Endothelial cell of umbilical vein (primary cell): ENCODE measurements at regions not wholly inside any gene's neighbourhood (a gene's known extent, or its start where the extent isn't known, plus 50 kb on each side); places are given as distances from the start of the nearest gene placed in this dataset.

Source experiments
- BruUV-seq: library from RNA; stranded (reverse); fragments of 400-500 nt; replicated peaks from 2 replicates; lab custom pipeline; 2021; lab: Mats Ljungman, UMichigan
- CTCF ChIA-PET: fragments of 300-600, 350-600 bp; sonication (Branson Sonifier 250); formaldehyde crosslinking; loops from one replicate; lab custom pipeline; 2021; ENCODE audit warnings: antibody characterized with exemption, inconsistent platforms; lab: Charles Lee
- POLR2A ChIA-PET: fragments of 300-600, 350-600 bp; sonication (Branson Sonifier 250); formaldehyde crosslinking; loops from one replicate; lab custom pipeline; 2021; ENCODE audit warnings: antibody characterized with exemption, inconsistent platforms; lab: Charles Lee
- DNase-seq: peaks from one replicate; pipeline ENCODE4 v3.0.0-alpha.2; 2011; ENCODE audit warnings: low read depth, low spot score
- FAIRE-seq: peaks from 2 replicates; lab custom pipeline; 2011; peaks lifted over from hg19 to GRCh38; lab: Jason Lieb, UNC
- H2AFZ ChIP-seq: 2 replicates; pipeline ENCODE4 v1.6.0; 2012; ENCODE audit warnings: low read depth, low read length, control low read depth, inconsistent platforms
- H3K27ac ChIP-seq: 2 replicates; pipeline ENCODE4 v1.5.1; 2011; ENCODE audit warnings: low read depth, mild to moderate bottlenecking, control low read depth, low read length, moderate library complexity; ENCODE audit not compliant: insufficient read depth
- H3K27me3 ChIP-seq, 2 experiments: 2 replicates each; pipeline versions ENCODE4 v1.6.0 to v1.6.1; 2011; ENCODE audit warnings: low read length in 2 of 2, mixed read lengths in 1 of 2; ENCODE audit not compliant: control insufficient read depth in 2 of 2, insufficient read depth in 2 of 2
- H3K36me3 ChIP-seq, 2 experiments: 2 replicates in 1 of 2; 3 replicates in 1 of 2; pipeline ENCODE4 v1.5.1; 2011; ENCODE audit warnings: low read length in 2 of 2, mild to moderate bottlenecking in 1 of 2, moderate library complexity in 1 of 2; ENCODE audit not compliant: control insufficient read depth in 2 of 2, insufficient read depth in 2 of 2; ENCODE audit errors: extremely low read depth in 1 of 2
- H3K4me1 ChIP-seq: 3 replicates; pipeline ENCODE4 v1.5.1; 2011; ENCODE audit warnings: mild to moderate bottlenecking, low read length; ENCODE audit not compliant: control insufficient read depth, insufficient read depth; ENCODE audit errors: extremely low read depth
- H3K4me2 ChIP-seq: 2 replicates; pipeline ENCODE4 v1.6.1; 2011; ENCODE audit warnings: low read length, control low read depth, mixed read lengths; ENCODE audit not compliant: insufficient read depth
- H3K4me3 ChIP-seq, 3 experiments: fragments of 200-600 bp in 1 of 3; sonication (generic), shearing (Covaris generic) in 1 of 3; replicated peaks in 1 of 3; 2 replicates each; pipeline ENCODE4 v1.5.1; 2011 to 2016; ENCODE audit warnings: control low read depth in 3 of 3, low read length in 3 of 3, mild to moderate bottlenecking in 2 of 3, inconsistent platforms in 1 of 3, low read depth in 1 of 3, moderate library complexity in 1 of 3; ENCODE audit not compliant: insufficient read depth in 1 of 3
- H3K79me2 ChIP-seq: 2 replicates; pipeline ENCODE4 v1.6.0; 2012; ENCODE audit warnings: low read length, inconsistent platforms; ENCODE audit not compliant: control insufficient read depth, insufficient read depth
- H3K9ac ChIP-seq: replicated peaks from 2 replicates; pipeline ENCODE3; 2011; ENCODE audit warnings: low read length, control low read depth; ENCODE audit not compliant: insufficient read depth; ENCODE audit errors: extremely low read depth
- H3K9me1 ChIP-seq: replicated peaks from 3 replicates; pipeline ENCODE4 v1.6.0; 2011; ENCODE audit warnings: mild to moderate bottlenecking, low read length; ENCODE audit not compliant: control insufficient read depth, insufficient read depth; ENCODE audit errors: extremely low read depth
- H3K9me3 ChIP-seq: replicated peaks from 2 replicates; pipeline ENCODE4 v1.5.1; 2012; ENCODE audit warnings: low read length, inconsistent platforms; ENCODE audit not compliant: control insufficient read depth, insufficient read depth
- H4K20me1 ChIP-seq: replicated peaks from 2 replicates; pipeline ENCODE3; 2011; ENCODE audit warnings: mild to moderate bottlenecking, low read length; ENCODE audit not compliant: control insufficient read depth, insufficient read depth; ENCODE audit errors: extremely low read depth
- EZH2 ChIP-seq: IDR thresholded peaks from 2 replicates; pipeline ENCODE4 v1.6.1; 2012; ENCODE audit warnings: borderline replicate concordance, low read depth, mild to moderate bottlenecking, moderate library complexity, low read length, inconsistent platforms; ENCODE audit not compliant: severe bottlenecking
- FOS ChIP-seq: IDR thresholded peaks from 2 replicates; pipeline ENCODE4 v1.6.1; 2011; ENCODE audit warnings: mild to moderate bottlenecking, low read length, moderate library complexity, borderline replicate concordance; ENCODE audit not compliant: insufficient read depth
- GATA2 ChIP-seq: IDR thresholded peaks from 2 replicates; pipeline ENCODE4 v1.7.0; 2011; ENCODE audit warnings: low read depth, mild to moderate bottlenecking, moderate library complexity, mixed read lengths, low read length; ENCODE audit not compliant: insufficient read length, insufficient read depth
- JUN ChIP-seq: IDR thresholded peaks from 2 replicates; pipeline ENCODE4 v1.6.1; 2011; ENCODE audit warnings: borderline replicate concordance, low read depth; ENCODE audit not compliant: insufficient read length, insufficient read depth
- MYC ChIP-seq: IDR thresholded peaks from one replicate; pipeline ENCODE4 v1.6.1; 2011; ENCODE audit warnings: mild to moderate bottlenecking, low read depth, low read length
- POLR2A ChIP-seq: IDR thresholded peaks from 2 replicates; pipeline ENCODE4 v1.6.1; 2012; ENCODE audit warnings: low read depth, mild to moderate bottlenecking, control low read depth, low read length
- POLR2AphosphoS5 ChIP-seq: IDR thresholded peaks from 2 replicates; pipeline ENCODE4 v1.6.1; 2012; ENCODE audit warnings: low read depth, mild to moderate bottlenecking, control low read depth, low read length, moderate library complexity; ENCODE audit not compliant: insufficient read depth
- dilution Hi-C: fragments of 300-500 bp; cut with MboI; formaldehyde crosslinking; loops from one replicate; pipeline ENCODE4 v1.15.0; 2019; ENCODE audit warnings: low sequenced_read_pairs; ENCODE audit not compliant: extremely low pct_ligation_motif_present
- intact Hi-C: fragments of 100-400 bp; cut with micrococcal nuclease; formaldehyde crosslinking; loops from one replicate; pipeline ENCODE4 v1.10.0; 2022
- TF ChIP-seq, protein P1 (sequence below): IDR thresholded peaks from 2 replicates; pipeline ENCODE4 v1.6.1; 2011; ENCODE audit not compliant: insufficient read depth, insufficient read length
- TF ChIP-seq, protein P2 (sequence below), 2 donors: IDR thresholded peaks; 1 replicate in 1 of 2; 2 replicates in 1 of 2; pipeline ENCODE4 v1.5.1; 2011; ENCODE audit warnings: low read length in 2 of 2, mild to moderate bottlenecking in 2 of 2, moderate library complexity in 2 of 2, control low read depth in 1 of 2, inconsistent platforms in 1 of 2, low read depth in 1 of 2; ENCODE audit not compliant: insufficient read depth in 1 of 2; ENCODE audit errors: extremely low read depth in 1 of 2

DNA sequence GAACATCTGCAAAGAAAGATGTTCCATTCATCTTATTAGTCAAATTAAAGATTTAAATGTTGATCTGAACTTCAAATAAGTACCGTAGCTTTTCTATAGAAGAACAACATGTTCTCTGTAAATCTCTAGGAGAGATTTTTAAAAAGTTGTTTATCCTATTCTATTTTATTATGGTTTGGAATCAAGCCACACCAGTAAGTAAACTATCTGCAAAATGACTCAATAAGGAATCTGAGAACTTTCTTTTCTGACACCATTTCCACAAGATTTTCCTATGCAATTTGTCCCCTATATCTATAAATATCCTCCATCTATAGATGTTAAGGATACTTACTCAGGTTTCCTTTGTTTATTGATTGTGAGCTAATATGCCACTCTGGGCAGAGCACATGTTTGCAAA lies 736.6 kb downstream of the CBLN2 start:
- ChIA-PET POLR2A (no interaction called here), CTCF (no interaction called here)
- Histone ChIP-seq H3K9ac (no peak overlapping the region), H3K27ac (no peak overlapping the region), H3K79me2 (no peaks in the 10 kb centered on the region), H4K20me1 (no peaks in the 10 kb centered on the region), H3K4me2 (no peak overlapping the region), H3K9me1 (no peaks in the 10 kb centered on the region), H3K36me3 (no peaks in the 10 kb centered on the region), H2AFZ (no peak overlapping the region), H3K4me1 (no peaks in the 10 kb centered on the region), H3K4me3 (no peak overlapping the region), H3K27me3 (no peaks in the 10 kb centered on the region), H3K9me3 (no peaks in the 10 kb centered on the region)
- dilution Hi-C loops (no loop called here), intact Hi-C loops (no loop called here)
- FAIRE-seq: no peak
- DNase-seq: no peak
- no TSS peak for BruUV-seq
- no peak for TF ChIP-seq JUN
- no peak for TF ChIP-seq FOS
- TF ChIP-seq GATA2: no peak
- TF ChIP-seq, protein P1, sequence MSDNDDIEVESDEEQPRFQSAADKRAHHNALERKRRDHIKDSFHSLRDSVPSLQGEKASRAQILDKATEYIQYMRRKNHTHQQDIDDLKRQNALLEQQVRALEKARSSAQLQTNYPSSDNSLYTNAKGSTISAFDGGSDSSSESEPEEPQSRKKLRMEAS: no peak
- no peak for TF ChIP-seq POLR2AphosphoS5
- TF ChIP-seq MYC: no peak
- TF ChIP-seq EZH2: no peak
- TF ChIP-seq, protein P2, sequence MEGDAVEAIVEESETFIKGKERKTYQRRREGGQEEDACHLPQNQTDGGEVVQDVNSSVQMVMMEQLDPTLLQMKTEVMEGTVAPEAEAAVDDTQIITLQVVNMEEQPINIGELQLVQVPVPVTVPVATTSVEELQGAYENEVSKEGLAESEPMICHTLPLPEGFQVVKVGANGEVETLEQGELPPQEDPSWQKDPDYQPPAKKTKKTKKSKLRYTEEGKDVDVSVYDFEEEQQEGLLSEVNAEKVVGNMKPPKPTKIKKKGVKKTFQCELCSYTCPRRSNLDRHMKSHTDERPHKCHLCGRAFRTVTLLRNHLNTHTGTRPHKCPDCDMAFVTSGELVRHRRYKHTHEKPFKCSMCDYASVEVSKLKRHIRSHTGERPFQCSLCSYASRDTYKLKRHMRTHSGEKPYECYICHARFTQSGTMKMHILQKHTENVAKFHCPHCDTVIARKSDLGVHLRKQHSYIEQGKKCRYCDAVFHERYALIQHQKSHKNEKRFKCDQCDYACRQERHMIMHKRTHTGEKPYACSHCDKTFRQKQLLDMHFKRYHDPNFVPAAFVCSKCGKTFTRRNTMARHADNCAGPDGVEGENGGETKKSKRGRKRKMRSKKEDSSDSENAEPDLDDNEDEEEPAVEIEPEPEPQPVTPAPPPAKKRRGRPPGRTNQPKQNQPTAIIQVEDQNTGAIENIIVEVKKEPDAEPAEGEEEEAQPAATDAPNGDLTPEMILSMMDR (IDR thresholded peaks at IDR 0.05; ENCODE audit: extremely low read depth in 1 of 2, insufficient read depth in 1 of 2, low read depth in 1 of 2, low read length in 2 of 2): no peak
- no peak for TF ChIP-seq POLR2A
